ENCODE measurements at regions not wholly inside any gene's neighbourhood (a gene's known extent, or its start where the extent isn't known, plus 50 kb on each side); places are given as distances from the start of the nearest gene placed in this dataset.
"Not testable (repeated sequence)": the region's sequence is repeated elsewhere in the genome, so short reads cannot be mapped to it uniquely, and the experiment has no call there.

DNA sequence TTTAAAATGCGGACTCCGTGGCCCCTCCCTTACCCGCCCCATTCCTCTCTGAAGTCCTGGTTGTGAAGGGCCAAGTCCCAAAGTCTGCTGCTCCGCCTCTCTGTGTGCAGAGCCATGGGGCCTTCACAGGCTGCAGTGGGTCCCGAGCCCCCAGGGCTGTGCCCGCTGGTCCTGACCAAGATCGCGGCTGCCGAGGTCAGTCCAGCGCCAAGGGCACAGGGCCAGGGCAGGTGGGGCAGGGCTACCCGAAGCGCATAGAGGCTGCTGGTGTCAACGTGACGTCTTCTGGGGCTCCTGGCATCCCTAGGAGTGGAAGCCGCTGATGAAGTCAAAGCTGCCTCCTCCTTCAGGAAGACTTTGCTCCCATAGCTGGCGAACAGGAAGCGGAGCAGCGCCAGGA lies 858.8 kb downstream of the TUBA3C start:
- DNase-seq, result not testable (repeated sequence)

GRCh38 chr13:18319653-18320052 lies 862.0 kb downstream of the TUBA3C start:
- not testable (repeated sequence) for DNase-seq

DNA sequence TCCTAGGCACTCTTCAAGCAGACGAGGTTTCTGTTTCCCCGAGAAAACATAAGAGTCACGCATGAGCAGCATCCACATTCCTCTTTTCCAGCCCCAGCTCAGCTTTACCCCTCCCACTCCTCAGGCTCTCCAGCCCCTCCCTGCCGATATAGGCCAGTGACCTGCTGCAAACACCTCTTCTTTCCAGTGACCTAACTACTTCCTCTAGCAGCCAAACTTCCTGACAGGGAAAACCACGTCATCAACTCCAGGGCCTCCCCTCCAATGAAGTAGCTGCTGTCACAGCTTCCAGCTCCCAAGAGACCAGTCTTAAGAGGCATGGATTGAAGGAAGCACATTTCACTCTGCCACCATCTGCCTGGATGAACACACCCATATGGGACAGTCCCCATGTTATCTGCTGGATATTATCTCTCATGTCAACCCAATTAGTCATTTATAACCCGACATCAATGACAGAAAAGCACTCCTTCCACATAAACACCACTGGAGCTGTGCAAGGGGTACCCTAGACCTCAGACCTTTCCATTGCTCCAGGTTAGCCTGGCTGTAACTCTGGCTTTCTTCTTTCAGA lies 878.3 kb downstream of the TUBA3C start:
- DNase-seq, result not testable (repeated sequence)

DNA sequence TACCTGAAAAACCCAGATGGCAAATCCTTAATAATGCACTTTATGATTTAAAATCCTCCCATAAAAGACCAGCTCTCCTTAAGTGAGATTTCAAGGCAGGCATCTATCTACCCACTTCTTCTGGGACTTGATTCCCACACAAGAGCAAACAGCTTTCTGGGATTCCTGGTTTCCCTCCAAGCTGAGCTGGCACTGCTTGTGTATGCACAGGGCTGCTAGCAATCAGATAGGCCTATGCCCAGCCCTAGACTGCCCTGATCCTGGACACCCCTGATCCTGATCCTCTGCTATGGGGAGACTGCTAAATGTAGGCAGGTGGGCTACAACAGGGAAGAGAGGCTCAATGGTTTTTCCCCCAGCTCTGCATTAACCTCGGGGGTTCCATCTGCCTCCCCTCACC lies 880.7 kb downstream of the TUBA3C start:
- DNase-seq, result not testable (repeated sequence)

GRCh38 chr13:18297359-18297758 lies 884.3 kb downstream of the TUBA3C start:
- DNase-seq, result peak in 1 of 2 experiments; percentile 9

DNA sequence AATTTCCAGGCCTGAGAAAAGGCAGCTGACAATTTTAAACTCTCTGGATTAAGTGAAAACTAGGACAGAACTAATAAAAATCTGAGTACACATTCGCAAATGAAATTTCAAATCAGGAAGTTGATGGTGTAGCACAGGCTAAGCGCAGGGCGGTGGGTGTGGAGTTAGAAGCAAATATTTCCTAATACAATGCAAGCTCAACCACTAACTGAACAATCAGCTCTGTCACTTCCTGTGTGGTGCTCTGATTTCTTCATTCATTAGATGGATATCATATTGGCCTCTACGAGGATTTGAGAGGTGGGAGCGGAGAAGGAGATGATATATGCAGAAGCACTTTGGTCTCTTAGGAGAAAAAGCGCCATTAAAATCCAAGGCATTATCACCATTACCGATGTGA lies 885.0 kb downstream of the TUBA3C start:
- not testable (repeated sequence) for DNase-seq

- DNase-seq, result not testable (repeated sequence)
Measured at GRCh38 chr13:18294311-18294710, 887.3 kb downstream of the TUBA3C start.

DNA sequence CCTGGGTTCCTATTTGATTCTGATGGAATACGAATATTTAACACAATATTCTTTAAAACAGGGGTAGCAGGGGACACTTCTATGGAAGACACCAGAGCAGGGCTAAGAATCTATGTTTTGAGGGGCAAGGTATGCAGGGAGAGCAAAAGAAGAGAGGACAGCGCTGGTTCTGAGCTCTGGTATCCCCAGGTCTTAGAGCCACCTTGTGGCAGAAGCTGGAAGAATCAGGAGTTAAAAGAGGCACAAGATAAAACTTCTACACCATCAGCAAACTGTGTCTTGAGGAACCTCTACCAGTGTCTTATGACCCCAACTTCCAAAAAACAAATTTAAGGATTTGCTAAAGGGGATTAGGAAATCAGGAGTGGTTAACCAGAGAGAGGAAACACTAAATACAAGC lies 894.8 kb downstream of the TUBA3C start:
- DNase-seq, result not testable (repeated sequence)

DNA sequence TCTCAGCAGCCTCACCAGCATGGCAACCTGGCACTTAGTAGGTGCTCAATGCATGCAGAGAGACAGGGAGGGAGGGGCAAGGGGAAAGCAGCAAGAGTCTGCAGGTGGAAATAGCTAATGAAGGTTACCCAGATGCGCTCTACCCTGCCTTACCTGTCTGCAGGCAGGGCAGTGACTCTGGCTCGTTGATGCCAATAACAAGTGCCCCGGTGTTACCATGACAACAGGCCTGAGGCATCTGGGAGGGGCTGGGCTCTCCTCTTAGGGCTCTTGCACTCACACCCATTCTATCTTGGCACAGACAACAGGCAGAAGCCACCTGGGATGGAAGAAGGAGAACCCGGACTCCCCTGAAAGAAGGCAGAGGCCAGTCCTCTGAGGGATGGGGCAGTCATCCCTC lies 896.0 kb downstream of the TUBA3C start:
- DNase-seq, result not testable (repeated sequence)

DNA sequence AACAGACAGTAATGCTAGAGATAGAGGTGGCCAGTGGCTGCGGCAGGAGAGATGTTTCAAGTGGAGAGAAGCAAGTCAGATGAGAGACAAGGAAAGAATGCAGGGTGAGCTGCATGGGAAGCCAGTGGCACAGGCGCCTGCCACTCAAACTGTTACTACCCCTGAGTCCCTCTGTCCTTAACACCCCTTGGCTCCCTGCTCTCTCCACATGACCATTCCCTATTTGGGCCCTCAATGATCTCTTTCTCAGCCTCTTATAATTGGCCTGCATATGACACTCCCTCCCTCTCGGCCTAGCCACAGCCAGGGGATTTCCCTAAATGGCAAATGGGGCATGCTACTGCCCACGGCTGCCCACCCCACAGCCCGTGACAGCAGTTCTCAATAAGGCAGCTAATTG lies 897.6 kb downstream of the TUBA3C start:
- not testable (repeated sequence) for DNase-seq

DNA sequence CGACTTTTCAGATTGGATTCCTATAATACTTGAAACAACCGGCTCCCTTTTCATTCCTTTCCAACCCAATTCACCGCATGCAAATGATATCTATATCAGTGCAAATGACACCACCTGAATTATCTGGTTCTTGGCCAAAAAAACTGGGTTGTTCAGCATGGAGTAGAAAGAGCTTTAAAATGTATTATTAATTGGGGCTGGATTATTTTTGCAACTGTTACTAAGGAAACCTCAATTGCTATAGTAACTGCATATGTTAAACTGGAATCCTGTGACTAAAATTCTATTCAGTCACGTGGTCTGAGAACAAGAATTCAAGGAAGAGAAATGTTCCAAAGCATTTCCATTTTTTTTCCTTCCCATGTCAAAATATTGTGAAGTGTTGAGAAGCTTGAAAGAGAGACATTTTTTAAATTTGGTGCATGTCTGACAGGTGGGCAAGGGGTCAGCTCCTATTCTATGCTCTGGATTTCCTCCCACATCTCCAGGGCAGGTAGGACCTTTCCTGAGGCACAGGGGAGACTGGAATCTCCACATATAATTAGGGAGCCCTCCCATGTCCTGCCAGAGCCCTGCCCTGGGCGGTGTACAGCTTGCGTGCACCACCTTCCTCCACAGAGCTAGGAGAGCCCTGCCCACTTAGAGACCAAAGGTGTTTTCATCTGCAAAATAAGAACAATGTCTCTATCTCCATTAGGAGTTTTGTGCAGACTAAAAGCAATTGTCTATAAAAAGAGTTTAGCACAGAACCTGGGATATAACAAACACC lies 899.6 kb downstream of the TUBA3C start:
- not testable (repeated sequence) for DNase-seq

DNA sequence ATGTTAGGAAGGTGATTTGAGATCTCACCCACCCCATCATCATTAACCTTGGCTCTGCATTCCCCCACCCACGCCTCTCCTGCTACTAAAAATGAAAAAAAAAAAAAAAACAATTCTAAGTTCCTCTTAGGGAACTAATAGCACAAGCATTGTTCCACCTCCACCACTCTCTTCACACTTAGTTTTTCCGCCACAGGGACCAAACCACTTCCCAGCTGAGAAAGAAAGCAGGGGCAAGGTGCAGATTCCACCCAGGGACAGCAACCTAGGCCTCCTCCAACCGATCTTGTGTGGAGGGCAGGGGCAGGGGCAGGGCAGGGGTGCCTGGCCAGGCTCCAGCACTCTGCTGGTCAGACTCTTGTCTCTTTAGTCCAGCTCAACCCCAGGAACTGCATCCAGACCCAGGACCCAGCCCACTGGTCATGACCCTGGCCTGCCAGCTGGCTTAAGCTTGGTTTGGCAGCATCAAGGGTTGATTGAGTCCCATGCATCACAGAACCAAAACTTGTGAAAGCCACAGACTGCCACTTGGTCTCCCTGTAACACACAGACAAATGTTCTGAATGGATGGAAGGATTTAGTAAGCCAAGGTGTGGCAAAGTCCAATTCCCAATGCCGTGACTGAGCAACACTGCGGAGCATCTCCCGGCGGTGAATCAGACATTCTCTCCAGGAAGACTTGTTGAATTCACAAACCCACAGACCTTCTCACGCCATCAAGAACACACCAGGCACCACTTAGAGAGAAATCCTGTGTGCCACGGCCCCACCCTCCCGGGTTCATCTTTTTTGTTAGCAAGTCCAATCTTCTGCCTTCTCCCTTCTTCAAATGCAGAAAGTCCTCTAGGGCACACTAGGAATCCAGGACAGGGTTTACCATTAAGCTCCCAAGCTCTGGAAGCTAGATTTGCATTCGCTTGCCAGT lies 900.5 kb downstream of the TUBA3C start:
- not testable (repeated sequence) for DNase-seq

- not testable (repeated sequence) for DNase-seq
Measured at GRCh38 chr13:18279971-18280370, 901.7 kb downstream of the TUBA3C start.

- not testable (repeated sequence) for DNase-seq
Measured at GRCh38 chr13:18277372-18277771, 904.3 kb downstream of the TUBA3C start.

DNA sequence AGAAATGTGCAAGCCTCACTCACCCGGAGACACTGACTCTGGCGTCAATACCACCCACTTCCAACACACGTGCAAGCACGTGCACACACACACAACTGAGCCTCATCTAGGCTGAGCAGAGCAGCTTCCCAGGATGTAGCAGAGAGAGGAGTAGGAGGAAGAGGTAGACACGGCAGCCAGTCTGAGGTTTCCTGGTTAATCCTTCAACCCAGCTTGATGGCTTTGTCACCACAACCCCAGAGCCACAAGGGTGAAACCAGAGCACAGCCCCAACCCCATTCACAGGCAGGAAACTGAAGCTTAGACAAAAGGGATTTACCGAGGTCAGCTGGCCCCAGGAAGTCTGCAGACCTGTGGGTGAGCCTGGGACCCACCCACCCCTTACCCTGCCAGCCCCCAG lies 905.3 kb downstream of the TUBA3C start:
- not testable (repeated sequence) for DNase-seq

DNA sequence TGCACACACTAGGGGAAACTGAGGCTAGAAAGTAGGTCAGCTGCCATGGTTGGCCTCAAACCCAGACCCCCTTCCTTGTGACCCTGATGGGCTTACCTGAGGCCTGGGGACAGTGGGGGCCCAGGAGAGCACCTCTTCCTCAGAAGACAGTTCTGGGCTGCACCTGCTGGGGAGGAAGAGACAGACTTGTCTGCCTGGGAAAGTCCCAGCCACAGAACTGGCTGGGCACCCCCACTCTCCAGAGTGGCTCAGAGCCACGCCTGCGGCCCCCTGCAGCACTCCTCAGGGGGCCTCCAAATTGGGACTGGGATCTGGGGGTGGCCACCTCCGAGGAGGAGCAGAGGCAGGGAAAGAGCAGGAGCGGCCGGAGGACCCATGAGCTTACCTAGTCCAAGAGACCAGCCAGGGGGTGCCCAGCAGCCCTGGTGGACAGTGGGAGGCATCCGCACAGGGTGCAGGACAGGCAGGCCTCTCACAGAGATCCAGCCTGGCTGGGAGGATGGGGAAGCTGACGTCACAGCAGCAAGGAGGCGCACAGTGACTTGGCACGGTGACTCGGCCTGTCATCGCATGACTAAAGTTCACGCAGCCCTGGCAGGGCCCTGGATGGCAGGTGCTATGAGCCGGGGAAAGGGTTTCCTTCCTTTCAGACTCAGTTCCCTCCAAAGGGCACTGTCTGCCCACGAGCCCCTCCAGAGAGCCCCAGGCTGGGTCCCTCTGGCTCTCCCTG lies 907.7 kb downstream of the TUBA3C start:
- DNase-seq, result not testable (repeated sequence)

GRCh38 chr13:18258801-18259419 lies 922.7 kb downstream of the TUBA3C start:
- DNase-seq, result not testable (repeated sequence)

DNA sequence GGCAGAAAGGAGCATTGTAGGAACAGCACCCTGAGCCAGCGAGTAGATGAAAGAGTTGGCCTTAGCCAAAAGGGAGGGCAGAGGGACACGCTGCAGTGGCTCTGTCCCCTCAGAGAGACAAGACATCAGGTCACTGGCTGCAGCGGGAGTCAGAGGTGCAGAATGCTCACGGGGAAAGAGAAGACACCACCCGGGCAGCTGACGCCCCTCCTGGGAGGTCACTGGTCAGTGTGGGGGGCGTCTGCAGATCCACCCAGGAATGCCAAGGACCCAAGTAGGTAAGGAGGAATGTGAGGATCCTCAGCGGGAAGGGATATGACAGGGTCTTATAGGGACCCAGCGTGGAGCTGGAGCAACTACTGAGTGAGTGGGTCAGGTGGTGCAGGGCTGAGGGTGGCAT lies 923.9 kb downstream of the TUBA3C start:
- not testable (repeated sequence) for DNase-seq

- not testable (repeated sequence) for DNase-seq
Measured at GRCh38 chr13:18252848-18253247, 928.8 kb downstream of the TUBA3C start.

DNA sequence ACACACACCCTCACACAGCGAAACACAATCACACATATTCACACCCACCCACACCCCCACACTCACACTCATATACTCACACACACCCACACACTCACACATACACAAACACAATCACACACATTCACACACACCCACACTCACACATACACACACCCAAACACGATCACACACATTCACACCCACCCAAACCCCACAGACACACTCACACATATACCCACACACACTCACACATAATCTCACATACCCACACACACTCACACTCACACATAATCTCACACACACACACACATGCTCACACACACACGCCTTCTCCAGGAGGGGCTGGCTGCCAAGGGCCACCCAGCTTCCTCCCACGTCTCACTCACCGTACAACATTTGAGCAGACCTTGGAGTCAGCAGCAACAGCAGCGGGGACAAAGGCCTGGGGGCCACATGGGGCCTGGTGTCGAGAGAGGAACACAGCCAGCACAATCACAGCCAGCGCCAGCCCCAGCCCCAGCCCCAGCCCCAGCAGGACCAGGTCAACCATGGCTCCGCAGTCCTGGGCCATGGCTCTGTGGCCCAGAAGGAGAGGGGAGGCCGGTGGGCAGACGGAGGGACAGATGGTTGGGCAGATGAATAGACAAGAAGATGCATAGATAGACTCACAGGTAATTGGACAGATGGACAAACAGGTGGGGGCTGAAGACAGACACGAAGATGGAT lies 932.9 kb downstream of the TUBA3C start:
- not testable (repeated sequence) for DNase-seq

- not testable (repeated sequence) for DNase-seq
Measured at GRCh38 chr13:18240086-18240485, 941.5 kb downstream of the TUBA3C start.
